ENCODE measurements at regions not wholly inside any gene's neighbourhood (a gene's known extent, or its start where the extent isn't known, plus 50 kb on each side); places are given as distances from the start of the nearest gene placed in this dataset.

DNA sequence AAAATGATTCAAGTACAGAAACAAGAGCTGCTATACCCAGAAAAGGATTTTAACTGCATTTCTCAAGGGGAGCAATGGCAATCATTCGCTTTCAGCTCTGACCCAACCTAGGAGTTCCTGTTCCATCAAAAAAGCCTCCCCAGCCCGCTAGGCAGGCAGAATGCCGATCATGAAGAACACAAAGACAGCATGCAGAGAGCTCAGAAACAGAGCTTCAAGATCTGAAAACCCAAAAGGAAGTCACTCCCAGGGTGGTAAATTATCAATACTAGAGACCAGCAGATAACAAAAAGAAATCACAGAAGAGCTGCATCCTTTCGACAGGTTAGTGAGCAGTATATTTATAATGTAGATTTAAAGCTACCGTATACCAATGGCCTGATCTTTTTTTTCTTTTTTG is 84.8 kb upstream of the CRIM1 start:
- TF ChIP-seq, protein P1, sequence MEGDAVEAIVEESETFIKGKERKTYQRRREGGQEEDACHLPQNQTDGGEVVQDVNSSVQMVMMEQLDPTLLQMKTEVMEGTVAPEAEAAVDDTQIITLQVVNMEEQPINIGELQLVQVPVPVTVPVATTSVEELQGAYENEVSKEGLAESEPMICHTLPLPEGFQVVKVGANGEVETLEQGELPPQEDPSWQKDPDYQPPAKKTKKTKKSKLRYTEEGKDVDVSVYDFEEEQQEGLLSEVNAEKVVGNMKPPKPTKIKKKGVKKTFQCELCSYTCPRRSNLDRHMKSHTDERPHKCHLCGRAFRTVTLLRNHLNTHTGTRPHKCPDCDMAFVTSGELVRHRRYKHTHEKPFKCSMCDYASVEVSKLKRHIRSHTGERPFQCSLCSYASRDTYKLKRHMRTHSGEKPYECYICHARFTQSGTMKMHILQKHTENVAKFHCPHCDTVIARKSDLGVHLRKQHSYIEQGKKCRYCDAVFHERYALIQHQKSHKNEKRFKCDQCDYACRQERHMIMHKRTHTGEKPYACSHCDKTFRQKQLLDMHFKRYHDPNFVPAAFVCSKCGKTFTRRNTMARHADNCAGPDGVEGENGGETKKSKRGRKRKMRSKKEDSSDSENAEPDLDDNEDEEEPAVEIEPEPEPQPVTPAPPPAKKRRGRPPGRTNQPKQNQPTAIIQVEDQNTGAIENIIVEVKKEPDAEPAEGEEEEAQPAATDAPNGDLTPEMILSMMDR (IDR thresholded peaks at IDR 0.05; ENCODE audit: insufficient read depth, low read length, missing control alignments): no peak
- POLR2A ChIA-PET: no interaction called here

DNA sequence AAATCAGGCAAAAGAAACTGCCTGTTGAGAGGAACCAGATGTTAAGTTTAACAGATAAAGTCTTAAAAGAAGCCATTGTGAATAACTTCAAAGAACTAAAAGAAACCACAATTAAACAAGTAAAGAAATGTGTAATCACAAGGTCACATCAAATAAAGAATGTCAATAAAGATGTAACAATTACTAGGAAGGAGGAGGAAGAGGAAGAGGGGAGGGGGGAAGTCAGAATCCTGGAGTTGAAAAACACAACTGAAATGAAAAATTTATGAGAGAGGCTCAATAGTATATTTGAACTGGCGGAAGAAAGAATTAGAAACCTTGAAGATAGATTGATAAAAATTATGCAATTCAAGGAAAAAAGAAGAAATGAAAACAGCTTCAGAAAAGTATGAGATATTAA is 88.4 kb upstream of the CRIM1 start:
- ChIA-PET POLR2A (no interaction called here), CTCF (no interaction called here)
- no peak overlapping the region for H3K4me3 ChIP-seq (ENCODE audit: low read depth, low read length)
- TF ChIP-seq, protein P1 (IDR thresholded peaks at IDR 0.05; ENCODE audit: insufficient read depth, low read length, missing control alignments): no peak
- no peak for DNase-seq (ENCODE audit: low read depth, low spot score)

More for the DNA sequence above, 84.8 kb upstream of the CRIM1 start:
- CTCF ChIA-PET: no interaction called here
- H3K4me3 ChIP-seq (ENCODE audit: low read depth, low read length): no peak overlapping the region
- no peak for DNase-seq (ENCODE audit: low read depth, low spot score)

DNA sequence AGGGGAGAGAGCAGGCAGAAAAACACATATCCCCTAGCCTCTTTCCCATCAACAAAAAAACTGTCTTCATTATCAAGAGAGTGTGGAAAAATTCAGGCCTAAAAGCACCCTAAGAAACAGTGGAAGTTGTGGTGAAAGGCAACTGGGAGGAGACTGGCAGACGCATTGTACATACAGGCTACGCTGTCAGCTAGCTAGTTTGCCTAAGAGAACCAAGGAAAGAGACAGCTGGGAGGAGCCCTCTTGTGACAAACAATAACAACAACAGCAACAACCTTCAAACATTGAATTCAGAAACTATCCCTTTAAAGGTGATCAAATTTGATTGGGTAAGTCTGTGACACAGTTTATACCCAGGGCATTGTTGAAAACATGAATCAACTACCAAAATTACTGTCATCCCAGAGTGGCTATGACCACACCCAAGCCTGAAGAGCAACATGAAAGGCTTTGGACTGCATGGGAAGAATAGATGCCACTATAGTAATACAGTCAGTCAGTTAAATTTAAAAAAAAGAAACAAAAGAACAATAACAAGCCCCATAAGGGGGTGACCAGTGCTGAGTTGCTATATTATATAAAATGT is 88.9 kb upstream of the CRIM1 start:
- POLR2A ChIA-PET: no interaction called here
- CTCF ChIA-PET: no interaction called here

DNA sequence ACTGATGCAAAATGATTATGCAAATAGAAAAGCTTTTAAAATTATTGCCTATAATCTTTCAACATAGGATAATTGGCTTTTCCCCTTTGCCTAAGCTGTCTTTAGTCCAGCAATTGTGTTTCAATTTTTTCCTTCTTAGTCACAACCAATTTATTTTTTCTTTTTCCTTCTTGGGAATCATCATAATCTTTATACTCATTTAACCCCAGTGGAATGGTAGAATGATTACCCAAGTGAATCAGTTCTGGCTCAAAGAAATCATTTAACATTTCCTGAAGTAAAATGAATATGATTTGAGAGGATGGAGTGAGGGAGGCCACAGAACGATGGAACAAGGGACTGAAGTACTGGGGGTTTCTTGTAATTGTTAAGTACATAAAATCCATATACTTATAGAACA is 93.0 kb upstream of the CRIM1 start:
- TF ChIP-seq, protein P1 (IDR thresholded peaks at IDR 0.05; ENCODE audit: insufficient read depth, low read length, missing control alignments): no peak
- CTCF ChIA-PET: no interaction called here
- DNase-seq (ENCODE audit: low read depth, low spot score): no peak
- POLR2A ChIA-PET: no interaction called here
- no peak overlapping the region for H3K4me3 ChIP-seq (ENCODE audit: low read depth, low read length)

More for the DNA sequence above, 88.9 kb upstream of the CRIM1 start:
- DNase-seq (ENCODE audit: low read depth, low spot score): no peak
- H3K4me3 ChIP-seq (ENCODE audit: low read depth, low read length): no peak overlapping the region
- TF ChIP-seq, protein P1 (IDR thresholded peaks at IDR 0.05; ENCODE audit: insufficient read depth, low read length, missing control alignments): no peak

DNA sequence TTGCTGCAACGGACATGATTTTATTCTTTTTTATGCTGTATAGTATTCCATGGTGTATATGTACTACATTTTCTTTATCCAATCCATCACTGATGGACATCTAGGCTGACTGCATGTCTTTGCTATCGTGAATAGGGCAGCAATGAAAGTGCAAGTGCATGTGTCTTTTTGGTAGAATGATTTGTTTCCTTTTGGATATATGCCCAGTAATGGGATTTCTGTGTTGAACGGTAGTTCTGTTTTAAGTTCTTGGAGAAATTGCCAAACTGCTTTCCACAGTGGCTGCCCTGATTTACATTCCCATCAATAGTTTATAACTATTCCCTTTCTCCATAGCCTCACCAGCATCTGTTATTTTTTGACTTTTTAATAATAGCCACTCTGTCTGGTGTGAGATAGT is 99.7 kb upstream of the CRIM1 start:
- TF ChIP-seq, protein P1 (IDR thresholded peaks at IDR 0.05; ENCODE audit: insufficient read depth, low read length, missing control alignments): no peak
- DNase-seq (ENCODE audit: low read depth, low spot score): no peak
- CTCF ChIA-PET: no interaction called here
- POLR2A ChIA-PET: no interaction called here
- H3K4me3 ChIP-seq (ENCODE audit: low read depth, low read length): no peak overlapping the region

DNA sequence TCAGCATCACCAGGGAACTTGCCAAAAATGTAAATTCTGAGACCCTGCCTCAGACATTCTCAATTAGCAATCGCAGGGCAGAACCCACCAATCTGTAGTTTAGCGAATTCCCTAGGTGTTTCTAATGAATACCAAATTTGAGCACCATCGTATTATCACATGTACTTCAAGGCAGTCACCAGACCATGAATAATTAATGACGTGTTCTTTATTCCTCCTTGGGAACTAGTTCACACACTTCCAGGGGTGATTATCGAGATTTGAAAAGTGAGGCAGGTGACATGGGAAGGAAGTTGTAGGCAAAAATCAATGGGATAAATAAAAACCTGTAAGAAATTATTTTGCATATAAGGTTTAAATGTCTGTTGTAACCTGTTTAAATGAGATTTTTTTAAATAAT is 102.5 kb upstream of the CRIM1 start:
- POLR2A ChIA-PET: no interaction called here
- no peak overlapping the region for H3K4me3 ChIP-seq (ENCODE audit: low read depth, low read length)
- TF ChIP-seq, protein P1 (IDR thresholded peaks at IDR 0.05; ENCODE audit: insufficient read depth, low read length, missing control alignments): no peak
- no peak for DNase-seq (ENCODE audit: low read depth, low spot score)
- CTCF ChIA-PET: no interaction called here

Measured in AG04449 (cell line).